ENCODE measurements at regions not wholly inside any gene's neighbourhood (a gene's known extent, or its start where the extent isn't known, plus 50 kb on each side); places are given as distances from the start of the nearest gene placed in this dataset.

GRCh38 chr1:72830606-72831390, 548.5 kb upstream of the NEGR1 start:
- H3K36me3 Mint-ChIP-seq (ENCODE audit: low read depth) = peaks cover 6% of the 10 kb centered on the region
- peaks cover 59% of the 10 kb centered on the region for H3K9me3 Mint-ChIP-seq
- no peak for TF ChIP-seq CTCF (IDR thresholded peaks at IDR 0.05)
- peak; percentile 22 for DNase-seq
- no peak overlapping the region for H3K27ac Mint-ChIP-seq
- no peaks in the 10 kb centered on the region for H3K27me3 Mint-ChIP-seq (ENCODE audit: low read depth, poor library complexity)
- no peaks in the 10 kb centered on the region for H3K4me1 Mint-ChIP-seq
- no peak overlapping the region for H3K4me3 Mint-ChIP-seq

- TF ChIP-seq CTCF (IDR thresholded peaks at IDR 0.05) = no peak
- H3K27me3 Mint-ChIP-seq (ENCODE audit: low read depth, poor library complexity) = no peaks in the 10 kb centered on the region
- DNase-seq = no peak
- no peaks in the 10 kb centered on the region for H3K36me3 Mint-ChIP-seq (ENCODE audit: low read depth)
- peaks cover 32% of the 10 kb centered on the region for H3K9me3 Mint-ChIP-seq
- no peaks in the 10 kb centered on the region for H3K4me1 Mint-ChIP-seq
- H3K27ac Mint-ChIP-seq = no peak overlapping the region
- H3K4me3 Mint-ChIP-seq = no peak overlapping the region
Measured at GRCh38 chr1:72827278-72827677, 544.9 kb upstream of the NEGR1 start.

GRCh38 chr1:72804541-72804940, 522.2 kb upstream of the NEGR1 start:
- DNase-seq = no peak
- no peaks in the 10 kb centered on the region for H3K36me3 Mint-ChIP-seq (ENCODE audit: low read depth)
- H3K27me3 Mint-ChIP-seq (ENCODE audit: low read depth, poor library complexity) = no peaks in the 10 kb centered on the region
- no peak overlapping the region for H3K4me3 Mint-ChIP-seq
- TF ChIP-seq CTCF (IDR thresholded peaks at IDR 0.05) = no peak
- no peak overlapping the region for H3K27ac Mint-ChIP-seq
- H3K9me3 Mint-ChIP-seq = peaks cover 3% of the 10 kb centered on the region
- no peaks in the 10 kb centered on the region for H3K4me1 Mint-ChIP-seq

GRCh38 chr1:72781038-72781437, 498.7 kb upstream of the NEGR1 start:
- H3K4me1 Mint-ChIP-seq = no peaks in the 10 kb centered on the region
- no peak for TF ChIP-seq CTCF (IDR thresholded peaks at IDR 0.05)
- no peak overlapping the region for H3K4me3 Mint-ChIP-seq
- H3K36me3 Mint-ChIP-seq (ENCODE audit: low read depth) = no peaks in the 10 kb centered on the region
- H3K27me3 Mint-ChIP-seq (ENCODE audit: low read depth, poor library complexity) = no peaks in the 10 kb centered on the region
- no peak overlapping the region for H3K27ac Mint-ChIP-seq
- DNase-seq = no peak
- H3K9me3 Mint-ChIP-seq = no peaks in the 10 kb centered on the region

GRCh38 chr1:72780212-72780611, 497.9 kb upstream of the NEGR1 start:
- H3K9me3 Mint-ChIP-seq = no peaks in the 10 kb centered on the region
- H3K27me3 Mint-ChIP-seq (ENCODE audit: low read depth, poor library complexity) = no peaks in the 10 kb centered on the region
- H3K4me3 Mint-ChIP-seq = no peak overlapping the region
- no peaks in the 10 kb centered on the region for H3K4me1 Mint-ChIP-seq
- TF ChIP-seq CTCF (IDR thresholded peaks at IDR 0.05) = no peak
- no peaks in the 10 kb centered on the region for H3K36me3 Mint-ChIP-seq (ENCODE audit: low read depth)
- no peak overlapping the region for H3K27ac Mint-ChIP-seq
- DNase-seq = no peak

GRCh38 chr1:72777918-72778317, 495.6 kb upstream of the NEGR1 start:
- no peak for DNase-seq
- H3K4me1 Mint-ChIP-seq = no peaks in the 10 kb centered on the region
- no peak overlapping the region for H3K27ac Mint-ChIP-seq
- H3K27me3 Mint-ChIP-seq (ENCODE audit: low read depth, poor library complexity) = no peaks in the 10 kb centered on the region
- no peaks in the 10 kb centered on the region for H3K9me3 Mint-ChIP-seq
- no peak for TF ChIP-seq CTCF (IDR thresholded peaks at IDR 0.05)
- H3K4me3 Mint-ChIP-seq = no peak overlapping the region
- no peaks in the 10 kb centered on the region for H3K36me3 Mint-ChIP-seq (ENCODE audit: low read depth)

Measured in nephron progenitor cell (in vitro differentiated cells).